ENCODE measurements at regions not wholly inside any gene's neighbourhood (a gene's known extent, or its start where the extent isn't known, plus 50 kb on each side); places are given as distances from the start of the nearest gene placed in this dataset.

GRCh38 chr13:38045278-38046048 lies 175.9 kb upstream of the TRPC4 start:
- TF ChIP-seq, protein P1, sequence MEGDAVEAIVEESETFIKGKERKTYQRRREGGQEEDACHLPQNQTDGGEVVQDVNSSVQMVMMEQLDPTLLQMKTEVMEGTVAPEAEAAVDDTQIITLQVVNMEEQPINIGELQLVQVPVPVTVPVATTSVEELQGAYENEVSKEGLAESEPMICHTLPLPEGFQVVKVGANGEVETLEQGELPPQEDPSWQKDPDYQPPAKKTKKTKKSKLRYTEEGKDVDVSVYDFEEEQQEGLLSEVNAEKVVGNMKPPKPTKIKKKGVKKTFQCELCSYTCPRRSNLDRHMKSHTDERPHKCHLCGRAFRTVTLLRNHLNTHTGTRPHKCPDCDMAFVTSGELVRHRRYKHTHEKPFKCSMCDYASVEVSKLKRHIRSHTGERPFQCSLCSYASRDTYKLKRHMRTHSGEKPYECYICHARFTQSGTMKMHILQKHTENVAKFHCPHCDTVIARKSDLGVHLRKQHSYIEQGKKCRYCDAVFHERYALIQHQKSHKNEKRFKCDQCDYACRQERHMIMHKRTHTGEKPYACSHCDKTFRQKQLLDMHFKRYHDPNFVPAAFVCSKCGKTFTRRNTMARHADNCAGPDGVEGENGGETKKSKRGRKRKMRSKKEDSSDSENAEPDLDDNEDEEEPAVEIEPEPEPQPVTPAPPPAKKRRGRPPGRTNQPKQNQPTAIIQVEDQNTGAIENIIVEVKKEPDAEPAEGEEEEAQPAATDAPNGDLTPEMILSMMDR (conservative IDR thresholded peaks at IDR 0.05) = peak; percentile 85
- no peak for TF ChIP-seq ZFX (IDR thresholded peaks at IDR 0.05)
